RWPE1 (cell line): ENCODE measurements at regions not wholly inside any gene's neighbourhood (a gene's known extent, or its start where the extent isn't known, plus 50 kb on each side); places are given as distances from the start of the nearest gene placed in this dataset.
A peak's percentile ranks its signal among the peaks of the same experiment; 100 is the strongest.

Experiments used
- CTCF ChIA-PET: fragments of 350-600 bp; sonication (Branson Sonifier 250); formaldehyde crosslinking; extraction: SDS; loops from one replicate; lab custom pipeline; 2021; lab: Yijun Ruan, JAX
- POLR2A ChIA-PET: fragments of 400-600 bp; formaldehyde crosslinking; extraction: SDS; loops from one replicate; lab custom pipeline; 2020; ENCODE audit warnings: antibody characterized with exemption; ENCODE audit not compliant: low non-redundant PET; lab: Yijun Ruan, JAX
- DNase-seq: peaks from one replicate; pipeline ENCODE4 v3.0.0; 2012; ENCODE audit warnings: low spot score
- H3K27ac ChIP-seq: fragments of 450-650 bp; 2 replicates; pipeline ENCODE4 v1.5.1; 2017
- TF ChIP-seq, protein P1 (sequence below): fragments of 450-650 bp; conservative IDR thresholded peaks from 2 replicates; pipeline ENCODE4 v1.5.1; 2017; ENCODE audit warnings: low read depth, mild to moderate bottlenecking

DNA sequence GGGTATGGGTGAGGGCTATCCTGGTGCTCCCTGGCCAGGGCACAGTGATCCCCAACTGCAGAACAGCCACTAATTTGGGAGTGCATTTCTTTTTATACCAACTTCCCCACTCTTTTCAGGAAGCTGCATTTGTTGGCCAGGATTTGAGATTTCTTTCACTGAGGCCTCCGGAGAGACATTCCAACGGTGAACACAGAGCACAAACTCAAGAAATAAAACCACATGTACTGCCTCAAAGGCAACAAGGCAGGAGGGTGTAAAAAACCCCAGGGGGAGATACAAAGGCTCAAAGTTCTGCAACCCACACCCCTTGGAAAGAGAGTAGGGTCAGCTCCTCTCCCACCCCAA lies 65.3 kb downstream of the CPN2 start:
- POLR2A ChIA-PET, result no interaction called here
- no peak for DNase-seq
- CTCF ChIA-PET, result interaction anchor here (0.6 kb wide), 2 partner anchors 12 to 790 kb away, joined by 4 to 5 read pairs; no protein-coding TSS in a partner anchor
- peak overlapping the region; percentile 72 for H3K27ac ChIP-seq
- TF ChIP-seq, protein P1, sequence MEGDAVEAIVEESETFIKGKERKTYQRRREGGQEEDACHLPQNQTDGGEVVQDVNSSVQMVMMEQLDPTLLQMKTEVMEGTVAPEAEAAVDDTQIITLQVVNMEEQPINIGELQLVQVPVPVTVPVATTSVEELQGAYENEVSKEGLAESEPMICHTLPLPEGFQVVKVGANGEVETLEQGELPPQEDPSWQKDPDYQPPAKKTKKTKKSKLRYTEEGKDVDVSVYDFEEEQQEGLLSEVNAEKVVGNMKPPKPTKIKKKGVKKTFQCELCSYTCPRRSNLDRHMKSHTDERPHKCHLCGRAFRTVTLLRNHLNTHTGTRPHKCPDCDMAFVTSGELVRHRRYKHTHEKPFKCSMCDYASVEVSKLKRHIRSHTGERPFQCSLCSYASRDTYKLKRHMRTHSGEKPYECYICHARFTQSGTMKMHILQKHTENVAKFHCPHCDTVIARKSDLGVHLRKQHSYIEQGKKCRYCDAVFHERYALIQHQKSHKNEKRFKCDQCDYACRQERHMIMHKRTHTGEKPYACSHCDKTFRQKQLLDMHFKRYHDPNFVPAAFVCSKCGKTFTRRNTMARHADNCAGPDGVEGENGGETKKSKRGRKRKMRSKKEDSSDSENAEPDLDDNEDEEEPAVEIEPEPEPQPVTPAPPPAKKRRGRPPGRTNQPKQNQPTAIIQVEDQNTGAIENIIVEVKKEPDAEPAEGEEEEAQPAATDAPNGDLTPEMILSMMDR, result no peak

DNA sequence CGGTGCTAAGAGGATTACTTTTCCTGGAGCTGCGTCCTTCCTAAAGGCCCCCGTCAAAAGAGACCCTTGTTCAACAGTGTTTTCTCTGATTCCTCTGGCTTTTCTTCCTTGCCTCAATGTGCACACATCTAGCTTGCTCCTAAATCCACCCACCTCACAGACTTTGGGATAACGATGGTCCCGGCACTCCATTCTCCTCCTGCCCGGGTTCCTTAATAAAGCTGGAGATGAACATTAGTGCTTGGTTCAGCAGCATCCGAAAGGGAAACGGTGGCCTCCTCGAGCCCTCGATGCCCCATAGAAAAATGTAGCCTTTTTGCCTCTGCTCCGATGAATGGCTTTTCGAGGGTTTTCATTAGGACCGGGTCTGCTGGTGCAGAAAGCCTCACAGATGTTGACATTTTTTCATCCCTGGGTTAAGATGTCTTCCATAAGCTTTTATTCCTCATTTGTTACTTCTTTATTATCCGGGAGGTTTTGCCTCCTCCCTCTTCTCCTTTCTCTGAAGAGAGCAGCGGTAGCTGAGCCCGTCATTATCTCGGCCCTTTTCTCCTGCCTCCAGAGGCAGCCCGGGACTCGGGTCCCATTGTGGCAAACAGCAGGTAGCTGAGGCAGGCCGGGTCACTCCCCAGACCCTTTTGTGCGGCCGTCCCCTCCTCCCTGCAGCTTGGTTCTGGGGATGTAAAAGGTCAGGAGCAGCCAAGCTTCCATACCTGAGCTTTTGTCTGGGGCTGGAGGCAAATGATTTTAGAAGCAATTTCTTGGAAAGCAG lies 64.6 kb downstream of the CPN2 start:
- DNase-seq, result no peak
- ChIA-PET CTCF (interaction anchor here (0.6 to 1.1 kb wide), 3 partner anchors 11 to 789 kb away, joined by 3 to 4 read pairs (median 3); no protein-coding TSS in a partner anchor), POLR2A (interaction anchor here (0.6 kb wide), 1 partner anchor 92 kb away, joined by 3 read pairs; no protein-coding TSS in a partner anchor)
- no peak overlapping the region for H3K27ac ChIP-seq
- TF ChIP-seq, protein P1, result no peak

GRCh38 chr3:194287374-194287773 lies 63.8 kb downstream of the CPN2 start:
- ChIA-PET CTCF (interaction anchor here (1.1 kb wide), 1 partner anchor 11 kb away, joined by 3 read pairs; no protein-coding TSS in a partner anchor), POLR2A (no interaction called here)
- no peak overlapping the region for H3K27ac ChIP-seq
- no peak for DNase-seq
- TF ChIP-seq, protein P1, result no peak

DNA sequence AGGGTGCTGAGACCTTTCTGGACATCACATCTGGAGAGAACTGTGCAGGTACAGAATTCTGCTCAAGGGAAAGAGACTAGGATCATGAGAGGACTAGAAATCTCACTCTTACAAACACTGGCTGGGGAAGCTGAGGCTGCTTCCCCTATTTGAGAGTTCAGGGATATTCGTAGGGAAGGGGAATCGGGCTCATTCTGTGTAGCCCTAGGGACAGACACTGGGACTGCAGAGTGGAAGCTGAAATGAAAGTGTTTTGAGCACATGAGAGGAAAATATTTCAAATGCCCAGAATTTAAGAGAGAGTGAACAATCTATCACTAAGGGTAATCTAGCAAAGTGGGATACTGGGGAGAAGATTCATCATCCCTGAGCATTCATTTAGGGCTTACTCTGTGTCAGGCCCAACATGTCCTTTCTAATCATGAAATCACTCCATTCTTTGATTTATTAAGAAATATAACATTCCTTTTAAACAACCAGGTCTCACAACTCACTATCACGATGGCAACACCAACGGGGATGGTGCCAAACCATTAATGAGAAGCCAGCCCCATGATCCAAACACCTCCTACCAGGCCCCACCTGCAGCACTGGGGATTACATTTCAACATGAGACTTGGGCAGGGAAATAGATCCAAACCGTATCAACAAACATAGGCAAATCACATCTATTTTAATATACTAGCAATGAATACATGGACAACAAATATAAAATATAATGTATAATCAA lies 63.0 kb downstream of the CPN2 start:
- TF ChIP-seq, protein P1, result no peak
- ChIA-PET POLR2A (no interaction called here), CTCF (no interaction called here)
- H3K27ac ChIP-seq, result no peak overlapping the region
- no peak for DNase-seq
